Esophagus squamous epithelium (tissue), 5 donors: ENCODE measurements at regions not wholly inside any gene's neighbourhood (a gene's known extent, or its start where the extent isn't known, plus 50 kb on each side); places are given as distances from the start of the nearest gene placed in this dataset.
"Not testable (repeated sequence)": the region's sequence is repeated elsewhere in the genome, so short reads cannot be mapped to it uniquely, and the experiment has no call there.

Experiments
- DNase-seq: peaks from one replicate; lab custom pipeline; 2025; lab: John Stamatoyannopoulos, UW
- H3K27ac ChIP-seq, 4 donors: fragments of 200-600 bp; sonication (generic); one replicate each; pipeline ENCODE4 v1.5.1; 2016 to 2019; ENCODE audit warnings: mild to moderate bottlenecking in 1 of 4
- H3K27me3 ChIP-seq, 4 donors: fragments of 200-600 bp; sonication (generic); 1 replicate in 3 of 4; 2 replicates in 1 of 4; pipeline versions ENCODE4 v1.5.1 to v1.6.0; 2017 to 2021; ENCODE audit warnings: antibody characterized with exemption in 1 of 4
- H3K36me3 ChIP-seq, 3 donors: fragments of 200-600 bp; sonication (generic); one replicate each; pipeline ENCODE4 v1.5.1; 2016 to 2019
- H3K4me1 ChIP-seq, 3 donors: fragments of 200-600 bp; sonication (generic); one replicate each; pipeline ENCODE4 v1.5.1; 2017 to 2019
- H3K4me3 ChIP-seq, 4 donors: fragments of 200-600 bp; sonication (generic); 1 replicate in 3 of 4; 2 replicates in 1 of 4; pipeline ENCODE4 v1.5.1; 2016 to 2019; ENCODE audit warnings: mild to moderate bottlenecking in 2 of 4, moderate library complexity in 1 of 4
- H3K9me3 ChIP-seq, 3 donors: fragments of 200-600 bp; sonication (generic); one replicate each; pipeline ENCODE4 v1.5.1; 2016 to 2019
- CTCF ChIP-seq, 6 experiments: fragments of 450-650 bp in 4 of 6; fragments of 200-600 bp in 2 of 6; sonication (generic) in 2 of 6; IDR thresholded peaks; one replicate each; pipeline ENCODE4 v1.5.1; 2016 to 2019; ENCODE audit warnings: antibody characterized with exemption in 6 of 6, mild to moderate bottlenecking in 4 of 6, moderate library complexity in 4 of 6
- POLR2A ChIP-seq, 4 donors: fragments of 450-650 bp; IDR thresholded peaks; one replicate each; pipeline ENCODE4 v1.6.1; 2017; ENCODE audit warnings: antibody characterized with exemption in 4 of 4, mild to moderate bottlenecking in 4 of 4, moderate library complexity in 3 of 4
- WGBS, 2 donors: methylation state at CpG; one replicate each; pipeline ENCODE4 v1.1.5; 2018; 5-methylcytosine and 5-hydroxymethylcytosine counted together
- intact Hi-C: fragments of 100-400 bp; cut with DNase I; formaldehyde crosslinking; loops from one replicate; pipeline ENCODE4 v1.15.0; 2022
- donor health status: DM: yes; HTN: yes; CAD: no.

DNA sequence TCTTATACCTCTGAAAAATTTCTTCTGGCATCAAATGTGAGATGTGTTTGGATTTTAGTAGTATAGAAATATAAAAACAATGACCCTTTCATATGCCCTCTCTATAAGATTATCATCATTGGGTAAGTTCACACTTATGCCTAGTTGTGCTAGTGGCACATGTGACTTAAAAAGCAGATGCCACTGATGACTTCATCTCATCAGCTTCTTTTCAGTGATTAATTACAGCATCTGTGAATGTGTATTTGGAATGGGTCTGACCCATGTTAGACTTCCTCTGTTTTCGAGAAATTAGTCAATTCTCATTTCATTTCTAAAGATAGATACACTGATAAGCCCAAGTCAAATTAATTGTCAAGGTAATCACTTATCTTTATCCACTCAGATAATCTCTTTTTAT is 698.7 kb downstream of the GABRG1 start:
- intact Hi-C loops = no loop called here
- WGBS, 2 donors = 50 to 65% methylated on average over 1 of the region's 1 CpG
- no peaks in the 10 kb centered on the region for H3K4me1 ChIP-seq

DNA sequence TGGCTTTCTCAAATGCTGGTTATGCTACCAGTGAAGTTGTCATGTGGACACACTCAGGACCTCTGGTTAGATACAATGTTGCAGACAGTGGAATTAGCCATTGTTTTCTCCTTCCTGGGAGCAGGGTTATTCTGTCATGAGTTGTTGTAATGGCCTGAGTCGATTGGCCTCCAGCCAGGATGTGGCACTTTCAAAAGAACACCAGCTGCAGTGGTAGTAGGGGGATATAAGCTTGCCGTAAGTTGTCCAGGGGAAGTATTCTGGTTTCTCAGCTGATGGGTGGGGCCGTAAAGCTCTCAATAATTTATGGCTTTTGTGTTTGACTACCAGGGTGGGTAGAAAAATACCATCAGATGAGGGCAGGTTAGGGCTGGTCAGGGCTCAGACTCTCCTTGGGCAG is 697.5 kb upstream of the GNPDA2 start:
- Histone ChIP-seq H3K27me3 (no peaks in the 10 kb centered on the region), H3K36me3 (no peaks in the 10 kb centered on the region), H3K4me1 (no peaks in the 10 kb centered on the region), H3K4me3 (no peak overlapping the region), H3K9me3 (peaks cover 0 to 22% (median 0%) of the 10 kb centered on the region in 3 donors), H3K27ac (no peak overlapping the region)
- TF ChIP-seq POLR2A (IDR thresholded peaks at IDR 0.05) = no peak
- TF ChIP-seq CTCF (IDR thresholded peaks at IDR 0.05) = no peak
- intact Hi-C loops = no loop called here
- DNase-seq = no peak
- WGBS, 2 donors = 38 to 43% methylated on average over 1 to 3 of the region's 3 CpGs

More for the DNA sequence above, 698.7 kb downstream of the GABRG1 start:
- Histone ChIP-seq H3K27me3 (no peaks in the 10 kb centered on the region), H3K27ac (no peak overlapping the region), H3K4me3 (no peak overlapping the region), H3K36me3 (no peaks in the 10 kb centered on the region), H3K9me3 (peaks cover 0 to 18% (median 0%) of the 10 kb centered on the region in 3 donors)
- DNase-seq = no peak
- no peak for TF ChIP-seq CTCF (IDR thresholded peaks at IDR 0.05)
- TF ChIP-seq POLR2A (IDR thresholded peaks at IDR 0.05) = no peak

DNA sequence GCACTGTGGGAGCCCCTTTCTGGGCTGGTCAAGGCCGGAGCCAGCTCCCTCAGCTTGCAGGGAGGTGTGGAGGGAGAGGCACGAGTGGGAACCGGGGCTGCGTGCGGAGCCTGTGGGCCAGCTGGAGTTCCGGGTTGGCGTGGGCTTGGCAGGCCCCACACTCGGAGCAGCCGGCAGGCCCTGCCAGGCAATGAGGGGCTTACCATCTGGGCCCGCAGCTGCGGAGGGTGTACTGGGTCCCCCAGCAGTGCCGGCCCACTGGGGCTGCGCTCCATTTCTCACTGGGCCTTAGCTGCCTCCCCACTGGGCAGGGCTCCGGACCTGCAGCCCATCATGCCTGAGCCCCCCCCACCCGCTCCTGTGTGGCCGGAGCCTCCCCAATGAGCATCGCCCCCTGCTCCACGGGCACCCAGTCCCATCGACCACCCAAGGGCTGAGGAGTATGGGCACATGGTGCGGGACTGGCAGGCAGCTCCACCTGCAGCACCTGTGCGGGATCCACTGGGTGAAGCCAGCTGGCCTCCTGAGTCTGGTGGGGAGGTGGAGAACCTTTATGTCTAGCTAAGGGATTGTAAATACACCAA is 693.8 kb upstream of the GNPDA2 start:
- H3K27me3 ChIP-seq, H3K4me1 ChIP-seq, H3K36me3 ChIP-seq, intact Hi-C loops, H3K27ac ChIP-seq, H3K4me3 ChIP-seq, DNase-seq: not testable (repeated sequence)
- H3K9me3 ChIP-seq = peaks cover 0 to 22% (median 0%) of the 10 kb centered on the region in 3 donors
- WGBS, 2 donors = 100% methylated on average over 1 of the region's 21 CpGs; no CpG with 5 or more reads in 1 of the 2 donors

DNA sequence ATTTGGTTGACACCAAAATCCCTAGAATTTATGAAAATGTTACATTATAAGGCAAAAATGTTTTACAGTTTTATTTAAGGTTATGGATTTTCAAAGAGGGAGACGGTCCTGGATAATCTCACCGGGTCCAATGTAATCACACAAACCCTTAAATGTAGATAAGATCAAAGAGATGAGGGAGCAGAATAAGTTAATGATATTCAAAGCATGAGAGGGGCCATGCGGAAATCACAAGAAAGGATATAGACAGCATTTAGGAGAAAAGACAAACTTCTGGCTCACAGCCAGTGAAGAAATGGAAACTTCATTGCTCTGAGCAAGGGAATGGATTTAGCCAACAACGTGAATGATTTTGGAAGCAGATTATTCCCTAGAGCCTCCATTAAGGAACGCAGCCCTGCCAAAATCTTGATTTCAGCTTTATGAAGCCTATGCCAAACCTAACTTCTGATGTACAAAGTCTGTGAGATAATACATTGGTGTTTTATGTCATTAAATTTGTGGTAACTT is 684.4 kb upstream of the GNPDA2 start:
- TF ChIP-seq POLR2A (IDR thresholded peaks at IDR 0.05) (no peak), CTCF (IDR thresholded peaks at IDR 0.05) (no peak)
- Histone ChIP-seq H3K36me3 (no peaks in the 10 kb centered on the region), H3K9me3 (no peaks in the 10 kb centered on the region), H3K27ac (no peak overlapping the region), H3K4me1 (no peaks in the 10 kb centered on the region), H3K4me3 (no peak overlapping the region), H3K27me3 (no peaks in the 10 kb centered on the region)
- DNase-seq = no peak
- intact Hi-C loops = no loop called here
- WGBS, 2 donors = 58 to 62% methylated on average over 5 of the region's 5 CpGs

DNA sequence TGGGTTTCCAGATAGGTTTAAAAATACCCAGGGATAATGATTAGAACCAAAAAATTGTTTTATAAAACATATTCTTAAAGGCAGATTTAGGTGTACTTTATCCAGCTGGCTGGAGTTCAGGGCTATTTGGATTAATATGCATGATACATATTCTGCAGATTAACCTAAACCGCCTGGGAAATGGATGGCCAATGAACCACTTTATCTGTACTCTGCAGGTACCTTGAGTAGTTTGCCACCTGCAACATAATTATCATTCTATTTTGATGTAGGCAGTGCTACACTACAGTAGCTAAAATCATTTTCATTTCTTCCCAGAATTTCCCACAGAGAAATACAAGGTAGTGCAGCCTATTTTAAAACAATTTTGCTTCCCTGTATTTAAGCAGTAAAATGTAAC is 683.2 kb upstream of the GNPDA2 start:
- H3K4me1 ChIP-seq = no peaks in the 10 kb centered on the region
- H3K27ac ChIP-seq = no peak overlapping the region
- TF ChIP-seq CTCF (IDR thresholded peaks at IDR 0.05) = no peak
- intact Hi-C loops = no loop called here
- no peaks in the 10 kb centered on the region for H3K27me3 ChIP-seq
- DNase-seq = no peak
- no peak overlapping the region for H3K4me3 ChIP-seq
- H3K36me3 ChIP-seq = no peaks in the 10 kb centered on the region
- no peaks in the 10 kb centered on the region for H3K9me3 ChIP-seq
- WGBS, 2 donors = 70 to 87% methylated on average over 1 of the region's 1 CpG
